ENCODE measurements at regions not wholly inside any gene's neighbourhood (a gene's known extent, or its start where the extent isn't known, plus 50 kb on each side); places are given as distances from the start of the nearest gene placed in this dataset.

GRCh38 chr18:33513027-33513426 lies 65.0 kb upstream of the ASXL3 start:
- DNase-seq = no peak
- Histone ChIP-seq H4K91ac (ENCODE audit: insufficient read length, low read depth, low read length) (no peak overlapping the region), H2BK120ac (ENCODE audit: low read depth, low read length, poor library complexity, severe bottlenecking) (no peak overlapping the region), H2BK15ac (ENCODE audit: low read depth, low read length) (no peak overlapping the region), H4K5ac (ENCODE audit: insufficient read length, low read depth, low read length) (no peak overlapping the region), H2AFZ (ENCODE audit: low read length) (no peak overlapping the region), H2BK20ac (ENCODE audit: low read depth, low read length, poor library complexity, severe bottlenecking) (no peak overlapping the region), H3K4me2 (ENCODE audit: insufficient read depth, insufficient read length, low read length) (no peak overlapping the region), H3K56ac (ENCODE audit: insufficient read length, low read depth, low read length) (no peak overlapping the region), H2AK5ac (ENCODE audit: insufficient read length, low read length) (no peak overlapping the region), H3K79me1 (ENCODE audit: insufficient read depth, low read depth, low read length, poor library complexity, severe bottlenecking) (no peaks in the 10 kb centered on the region), H3K4ac (ENCODE audit: low read depth, low read length) (no peak overlapping the region), H2BK12ac (ENCODE audit: insufficient read length, low read depth, low read length) (no peak overlapping the region), H3K23me2 (ENCODE audit: insufficient read length, low read depth, low read length, poor library complexity, severe bottlenecking) (no peaks in the 10 kb centered on the region), H3T11ph (ENCODE audit: low read length) (no peak overlapping the region), H3K27ac (ENCODE audit: insufficient read length, low read depth, low read length) (no peak overlapping the region), H3K14ac (ENCODE audit: insufficient read depth, low read length) (no peak overlapping the region), H2BK5ac (ENCODE audit: insufficient read length, low read length) (no peak overlapping the region), H3K79me2 (ENCODE audit: insufficient read depth, low read length) (no peaks in the 10 kb centered on the region), H3K4me1 (ENCODE audit: insufficient read depth, low read length) (no peaks in the 10 kb centered on the region), H3K9ac (ENCODE audit: extremely low read depth, insufficient read length, low read length) (no peak overlapping the region), H3K27me3 (ENCODE audit: insufficient read depth, low read length) (no peaks in the 10 kb centered on the region), H4K20me1 (ENCODE audit: control insufficient read depth, insufficient read depth, insufficient read length) (no peaks in the 10 kb centered on the region), H3K23ac (ENCODE audit: insufficient read length, low read depth, low read length) (no peak overlapping the region), H3K18ac (ENCODE audit: insufficient read length, low read depth, low read length) (no peak overlapping the region), H3K9me3 (ENCODE audit: control insufficient read depth, low read depth, low read length) (no peaks in the 10 kb centered on the region), H4K8ac (replicated peaks; ENCODE audit: insufficient read length, low read depth, low read length) (no peak overlapping the region)
- no peak overlapping the region for H3K4me3 Mint-ChIP-seq
- peaks cover 2 to 8% (median 5%) of the 10 kb centered on the region in 3 experiments; a peak in 5 of 7 replicates for H3K36me3 Mint-ChIP-seq (ENCODE audit: insufficient read depth in 1 of 3, low read depth in 3 of 3)
- no peaks in the 10 kb centered on the region for H3K27me3 Mint-ChIP-seq (ENCODE audit: low read depth)
- H3K4me1 Mint-ChIP-seq = no peaks in the 10 kb centered on the region
- no peak for TF ChIP-seq CTCF (conservative IDR thresholded peaks at IDR 0.05)
- no peak overlapping the region for H3K27ac Mint-ChIP-seq
- peaks cover 15 to 21% of the 10 kb centered on the region in 2 experiments for H3K9me3 Mint-ChIP-seq

Data from H9 (cell line).